Neural progenitor cell (in vitro differentiated cells): ENCODE measurements at regions not wholly inside any gene's neighbourhood (a gene's known extent, or its start where the extent isn't known, plus 50 kb on each side); places are given as distances from the start of the nearest gene placed in this dataset.

ENCODE experiments used
- CTCF ChIP-seq: fragments of 200-600 bp; sonication (generic); IDR thresholded peaks from 2 replicates; pipeline ENCODE4 v1.5.1; 2017; ENCODE audit warnings: antibody characterized with exemption, mild to moderate bottlenecking
- EZH2 ChIP-seq: fragments of 200-600 bp; sonication (generic); IDR thresholded peaks from 2 replicates; pipeline ENCODE4 v1.6.1; 2017; ENCODE audit warnings: antibody characterized with exemption, mild to moderate bottlenecking, moderate library complexity

- TF ChIP-seq CTCF (no peak), EZH2 (no peak)
Observed at GRCh38 chr21:35225573-35225972, 176.5 kb upstream of the RUNX1 start.
